HepG2 (cell line): ENCODE measurements at regions not wholly inside any gene's neighbourhood (a gene's known extent, or its start where the extent isn't known, plus 50 kb on each side); places are given as distances from the start of the nearest gene placed in this dataset.

ENCODE experiments used
- ATAC-seq: fragments of 200-7000 bp; cut with Tn5 transposase; 3 replicates; pipeline ENCODE4 v1.9.1; 2020; ENCODE audit warnings: mild to moderate bottlenecking, moderate library complexity
- BruUV-seq: library from RNA; stranded (reverse); fragments of 400-500 nt; replicated peaks from 2 replicates; lab custom pipeline; 2021; lab: Mats Ljungman, UMichigan
- CTCF ChIA-PET: fragments of 300-600 bp; formaldehyde crosslinking; extraction: SDS; loops from one replicate; lab custom pipeline; 2021; ENCODE audit warnings: low total read pairs, inconsistent platforms, low intra/inter-chr PET ratio; lab: Yijun Ruan, JAX
- POLR2A ChIA-PET: fragments of 350-600 bp; sonication (Branson Sonifier 250); formaldehyde crosslinking; loops from one replicate; lab custom pipeline; 2020; ENCODE audit warnings: antibody characterized with exemption, inconsistent platforms; lab: Yijun Ruan, JAX
- DNase-seq: peaks from one replicate; pipeline ENCODE4 v3.0.0-alpha.2; 2015; ENCODE audit warnings: low spot score
- FAIRE-seq: peaks from 3 replicates; lab custom pipeline; 2011; peaks lifted over from hg19 to GRCh38; lab: Jason Lieb, UNC
- H2AFZ ChIP-seq: one replicate; pipeline ENCODE4 v1.6.1; 2011; ENCODE audit warnings: low read length, inconsistent platforms
- H3K27ac ChIP-seq: fragments of 300-600 bp; 3 replicates; pipeline ENCODE4 v1.8.0; 2011; ENCODE audit warnings: mixed run types, mild to moderate bottlenecking, mixed read lengths, low read length, inconsistent platforms; ENCODE audit not compliant: insufficient read depth; ENCODE audit errors: extremely low read length
- H3K27me3 ChIP-seq, 2 experiments: fragments of 200-600 bp in 1 of 2; 2 replicates in 1 of 2; 3 replicates in 1 of 2; pipeline versions ENCODE4 v1.6.0 to v1.8.0; 2011; ENCODE audit warnings: low read length in 2 of 2, mild to moderate bottlenecking in 2 of 2, moderate library complexity in 2 of 2, inconsistent platforms in 1 of 2; ENCODE audit not compliant: insufficient read depth in 2 of 2, control insufficient read depth in 1 of 2
- H3K36me3 ChIP-seq, 2 experiments: fragments of 200-600 bp in 1 of 2; replicated peaks in 1 of 2; 2 replicates in 1 of 2; 3 replicates in 1 of 2; pipeline versions ENCODE4 v1.5.1 to v1.8.0; 2011; ENCODE audit warnings: low read length in 2 of 2, inconsistent platforms in 1 of 2; ENCODE audit not compliant: insufficient read depth in 2 of 2, control insufficient read depth in 1 of 2
- H3K4me1 ChIP-seq: 2 replicates; pipeline ENCODE4 v1.5.1; 2012; ENCODE audit warnings: low read length, inconsistent platforms; ENCODE audit not compliant: insufficient read depth
- H3K4me2 ChIP-seq: 2 replicates; pipeline ENCODE4 v1.6.0; 2011; ENCODE audit warnings: low read depth, low read length, inconsistent platforms
- H3K4me3 ChIP-seq, 3 experiments: fragments of 200-600 bp in 1 of 3; sonication (generic), shearing (Covaris generic) in 1 of 3; replicated peaks in 1 of 3; 2 replicates each; pipeline ENCODE4 v1.5.1; 2011 to 2016; ENCODE audit warnings: low read length in 3 of 3, inconsistent platforms in 2 of 3, low read depth in 2 of 3, mild to moderate bottlenecking in 2 of 3, control low read depth in 1 of 3, mixed read lengths in 1 of 3; ENCODE audit not compliant: insufficient read depth in 1 of 3
- H3K79me2 ChIP-seq: one replicate; pipeline ENCODE4 v1.6.1; 2011; ENCODE audit warnings: low read length, inconsistent platforms; ENCODE audit not compliant: insufficient read depth
- H3K9ac ChIP-seq: 2 replicates; pipeline ENCODE4 v1.6.0; 2011; ENCODE audit warnings: mild to moderate bottlenecking, low read depth, low read length, inconsistent platforms; ENCODE audit not compliant: insufficient read depth
- H3K9me3 ChIP-seq: 2 replicates; pipeline ENCODE4 v1.5.1; 2012; ENCODE audit warnings: mild to moderate bottlenecking, low read length
- H4K20me1 ChIP-seq: 2 replicates; pipeline ENCODE4 v1.6.0; 2011; ENCODE audit warnings: inconsistent platforms, mild to moderate bottlenecking, low read length, moderate library complexity; ENCODE audit not compliant: insufficient read depth
- JUND ChIP-seq: sonication (generic); formaldehyde crosslinking; IDR thresholded peaks from 2 replicates; pipeline ENCODE4 v1.8.0; 2022; ENCODE audit warnings: mild to moderate bottlenecking, missing genetic modification reagents
- SNAPC2 ChIP-seq: sonication (generic); formaldehyde crosslinking; IDR thresholded peaks from 2 replicates; pipeline ENCODE4 v1.8.1; 2022; ENCODE audit warnings: mild to moderate bottlenecking, missing genetic modification reagents
- ZNF253 ChIP-seq: sonication (generic); formaldehyde crosslinking; IDR thresholded peaks from 2 replicates; pipeline ENCODE4 v1.8.0; 2022; ENCODE audit warnings: mild to moderate bottlenecking, missing genetic modification reagents, borderline replicate concordance
- ZNF441 ChIP-seq: sonication (generic); formaldehyde crosslinking; IDR thresholded peaks from 2 replicates; pipeline ENCODE4 v1.7.0; 2021; ENCODE audit warnings: missing genetic modification reagents, borderline replicate concordance
- WGBS: methylation state at CpG from one replicate; pipeline ENCODE4 v1.1.6; 2017; ENCODE audit warnings: low lambda C conversion rate; 5-methylcytosine and 5-hydroxymethylcytosine counted together
- in situ Hi-C: cut with HindIII; loops from 2 replicates; pipeline ENCODE4 v1.10.0; 2017; ENCODE audit warnings: low pct_unique_long_range_greater_than_20kb; ENCODE audit not compliant: extremely low pct_ligation_motif_present
- intact Hi-C: fragments of 100-400 bp; cut with micrococcal nuclease; formaldehyde crosslinking; loops from one replicate; pipeline ENCODE4 v1.10.0; 2022; ENCODE audit not compliant: unreplicated experiment
- TF ChIP-seq, protein P1 (sequence below): sonication (generic); formaldehyde crosslinking; IDR thresholded peaks from 2 replicates; pipeline ENCODE4 v1.5.1; 2020; ENCODE audit warnings: missing genetic modification reagents, mild to moderate bottlenecking, borderline replicate concordance

- no peak for DNase-seq
- TF ChIP-seq, protein P1, sequence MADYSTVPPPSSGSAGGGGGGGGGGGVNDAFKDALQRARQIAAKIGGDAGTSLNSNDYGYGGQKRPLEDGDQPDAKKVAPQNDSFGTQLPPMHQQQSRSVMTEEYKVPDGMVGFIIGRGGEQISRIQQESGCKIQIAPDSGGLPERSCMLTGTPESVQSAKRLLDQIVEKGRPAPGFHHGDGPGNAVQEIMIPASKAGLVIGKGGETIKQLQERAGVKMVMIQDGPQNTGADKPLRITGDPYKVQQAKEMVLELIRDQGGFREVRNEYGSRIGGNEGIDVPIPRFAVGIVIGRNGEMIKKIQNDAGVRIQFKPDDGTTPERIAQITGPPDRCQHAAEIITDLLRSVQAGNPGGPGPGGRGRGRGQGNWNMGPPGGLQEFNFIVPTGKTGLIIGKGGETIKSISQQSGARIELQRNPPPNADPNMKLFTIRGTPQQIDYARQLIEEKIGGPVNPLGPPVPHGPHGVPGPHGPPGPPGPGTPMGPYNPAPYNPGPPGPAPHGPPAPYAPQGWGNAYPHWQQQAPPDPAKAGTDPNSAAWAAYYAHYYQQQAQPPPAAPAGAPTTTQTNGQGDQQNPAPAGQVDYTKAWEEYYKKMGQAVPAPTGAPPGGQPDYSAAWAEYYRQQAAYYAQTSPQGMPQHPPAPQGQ, result no peak
- POLR2A ChIA-PET, result no interaction called here
- no peak for ATAC-seq
- Histone ChIP-seq H3K36me3 (no peaks in the 10 kb centered on the region), H3K27me3 (no peaks in the 10 kb centered on the region), H3K4me1 (no peaks in the 10 kb centered on the region), H3K9ac (no peak overlapping the region), H3K79me2 (no peaks in the 10 kb centered on the region), H4K20me1 (no peaks in the 10 kb centered on the region), H3K4me2 (no peak overlapping the region), H2AFZ (no peak overlapping the region), H3K27ac (no peak overlapping the region), H3K9me3 (peaks cover 67% of the 10 kb centered on the region), H3K4me3 (no peak overlapping the region)
- 45% methylated on average over 6 of the region's 6 CpGs for WGBS
- FAIRE-seq, result no peak
- CTCF ChIA-PET, result no interaction called here
- BruUV-seq, result no TSS peak
- in situ Hi-C loops (no loop called here), intact Hi-C loops (no loop called here)
Measured at GRCh38 chr21:25350056-25350455, 257.2 kb downstream of the MRPL39 start.

DNA sequence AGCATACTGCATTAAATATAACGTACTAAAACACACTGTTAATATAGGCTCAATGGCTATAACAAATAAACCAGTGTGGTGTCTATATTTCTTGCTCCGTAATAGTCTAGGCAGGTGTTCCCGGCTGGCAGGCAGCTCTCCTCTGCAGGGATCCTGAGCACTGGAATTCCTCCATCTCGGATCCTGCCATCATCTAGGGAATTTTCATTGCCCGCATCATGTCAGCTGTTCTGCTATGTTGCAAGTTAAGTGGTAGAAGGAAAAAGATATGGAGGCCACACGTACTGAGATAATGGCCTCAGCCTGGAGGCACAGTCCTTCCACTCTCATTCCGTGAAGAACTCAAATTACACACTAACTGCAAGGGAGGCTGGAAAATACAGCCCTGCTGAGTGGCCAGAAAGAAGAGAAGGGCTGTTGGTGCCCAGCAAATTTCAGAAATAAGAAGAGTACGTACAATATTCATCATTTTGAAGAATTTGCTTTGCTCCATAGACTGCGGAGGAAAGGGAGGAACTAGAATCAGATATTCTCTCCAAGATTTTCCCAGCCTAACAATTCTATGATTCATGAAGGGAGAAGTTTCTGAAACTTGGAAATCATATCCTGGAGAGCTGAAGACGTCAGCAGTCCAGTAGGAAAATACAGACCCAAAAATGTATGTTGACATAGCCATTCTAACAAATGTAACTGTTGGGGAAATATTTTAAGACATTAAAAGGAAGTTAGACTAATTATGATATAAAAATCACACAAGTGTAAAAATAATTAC, 263.3 kb downstream of the MRPL39 start:
- Histone ChIP-seq H3K27ac (no peak overlapping the region), H4K20me1 (no peaks in the 10 kb centered on the region), H3K4me2 (no peak overlapping the region), H3K4me1 (no peaks in the 10 kb centered on the region), H3K9ac (no peak overlapping the region), H3K9me3 (peaks cover 71% of the 10 kb centered on the region), H2AFZ (no peak overlapping the region), H3K4me3 (no peak overlapping the region), H3K36me3 (no peaks in the 10 kb centered on the region), H3K27me3 (no peaks in the 10 kb centered on the region), H3K79me2 (no peaks in the 10 kb centered on the region)
- no peak for TF ChIP-seq ZNF253 (CRISPR knock-in tag)
- TF ChIP-seq ZNF441, result no peak
- TF ChIP-seq SNAPC2 (CRISPR knock-in tag), result no peak
- TF ChIP-seq JUND (CRISPR knock-in tag), result no peak
- no peak for ATAC-seq
- BruUV-seq, result no TSS peak
- DNase-seq, result no peak
- ChIA-PET POLR2A (no interaction called here), CTCF (no interaction called here)
- intact Hi-C loops, result no loop called here
- in situ Hi-C loops, result no loop called here
- 23% methylated on average over 10 of the region's 10 CpGs for WGBS
- FAIRE-seq, result no peak
